IPS-18c (cell line): ENCODE measurements at regions not wholly inside any gene's neighbourhood (a gene's known extent, or its start where the extent isn't known, plus 50 kb on each side); places are given as distances from the start of the nearest gene placed in this dataset.
"Not testable (repeated sequence)": the region's sequence is repeated elsewhere in the genome, so short reads cannot be mapped to it uniquely, and the experiment has no call there.

ENCODE experiments used
- H3K4me3 ChIP-seq: 2 replicates; pipeline ENCODE4 v1.7.0; 2013; ENCODE audit warnings: low read depth, mild to moderate bottlenecking, low read length, moderate library complexity; ENCODE audit not compliant: insufficient read depth
- H3K9me3 ChIP-seq: one replicate; pipeline ENCODE4 v1.6.1; 2013; ENCODE audit warnings: mild to moderate bottlenecking, low read length, moderate library complexity; ENCODE audit not compliant: control insufficient read depth, insufficient read depth

- Histone ChIP-seq H3K4me3 (no peak overlapping the region), H3K9me3 (no peaks in the 10 kb centered on the region)
Observed at GRCh38 chr7:132035517-132036362, 479.3 kb upstream of the PODXL start.

DNA sequence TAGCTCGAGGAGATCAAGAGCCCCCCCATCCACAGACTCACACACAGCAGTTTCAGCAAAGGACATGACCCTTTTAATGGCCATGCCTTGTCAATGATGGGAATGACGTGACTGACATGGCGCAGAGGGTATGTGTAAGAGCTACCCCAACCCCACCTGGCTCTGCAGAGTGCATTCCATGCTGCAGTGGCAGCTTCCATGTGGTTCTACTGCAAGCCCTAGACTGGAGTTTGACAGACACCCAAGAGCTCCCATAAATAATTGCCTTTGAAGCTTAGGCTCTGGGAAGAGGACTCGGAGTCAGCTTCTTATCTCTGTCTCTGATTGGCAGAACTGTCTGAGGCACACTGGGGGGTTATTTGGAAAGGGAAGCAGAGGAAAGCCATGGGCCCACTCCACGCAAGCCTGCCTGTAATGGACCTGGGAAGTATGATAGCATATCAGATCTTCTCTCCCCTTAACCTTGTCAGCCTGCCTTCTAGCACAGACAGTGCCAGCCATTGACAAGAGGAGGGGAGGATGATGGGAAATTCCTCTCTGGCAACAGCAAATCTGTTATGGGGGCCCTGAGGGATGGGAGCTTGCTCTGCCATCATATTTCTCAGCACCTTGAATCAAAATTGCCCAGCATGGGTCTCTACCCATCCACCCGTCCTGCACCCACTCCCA lies 478.5 kb upstream of the PODXL start:
- Histone ChIP-seq H3K4me3 (no peak overlapping the region), H3K9me3 (no peaks in the 10 kb centered on the region)

DNA sequence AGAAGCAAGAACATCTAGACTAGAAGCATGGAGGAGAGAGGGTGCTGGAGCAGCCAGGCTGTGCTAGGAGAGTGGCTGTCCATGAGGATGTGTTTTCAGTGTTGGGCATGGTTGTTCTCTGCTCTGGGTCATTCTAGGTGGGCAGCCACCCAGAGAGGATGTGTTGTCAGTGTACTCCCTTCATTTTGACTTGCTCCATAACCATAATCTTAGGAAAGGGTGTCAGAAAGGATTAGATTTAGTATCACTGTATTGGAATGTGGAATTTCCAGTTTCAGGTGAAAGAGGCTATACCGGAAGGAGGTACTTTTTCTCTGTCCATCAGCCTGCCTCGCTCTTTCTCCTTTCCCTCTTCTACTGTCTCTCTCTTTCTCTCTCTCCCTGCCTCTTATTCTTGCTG lies 474.5 kb upstream of the PODXL start:
- H3K9me3 ChIP-seq = peaks cover 4% of the 10 kb centered on the region
- H3K4me3 ChIP-seq = no peak overlapping the region

DNA sequence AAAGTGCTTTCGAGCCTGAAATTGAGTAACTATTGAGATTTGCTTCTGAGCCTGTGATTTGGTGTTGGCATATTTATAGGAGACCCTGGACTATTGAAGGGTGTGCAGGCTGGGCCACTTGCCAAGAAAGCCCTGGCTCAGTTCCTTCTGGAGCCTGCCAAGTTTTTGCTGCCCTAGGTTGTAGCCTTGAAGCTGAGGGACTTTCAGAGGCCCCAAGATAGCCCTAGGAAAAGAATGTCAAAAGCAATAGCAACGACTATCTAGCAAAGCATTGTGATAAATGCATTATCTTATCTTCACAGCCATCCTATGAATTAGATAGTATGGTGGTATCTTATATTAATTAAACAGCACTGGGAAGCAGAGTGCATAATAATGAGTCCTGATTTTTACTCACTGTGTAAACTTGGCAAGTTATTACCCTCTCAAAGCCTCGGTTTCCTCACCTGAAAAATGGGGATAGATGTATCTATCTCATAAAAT lies 473.7 kb upstream of the PODXL start:
- Histone ChIP-seq H3K4me3 (no peak overlapping the region), H3K9me3 (peaks cover 4% of the 10 kb centered on the region)

DNA sequence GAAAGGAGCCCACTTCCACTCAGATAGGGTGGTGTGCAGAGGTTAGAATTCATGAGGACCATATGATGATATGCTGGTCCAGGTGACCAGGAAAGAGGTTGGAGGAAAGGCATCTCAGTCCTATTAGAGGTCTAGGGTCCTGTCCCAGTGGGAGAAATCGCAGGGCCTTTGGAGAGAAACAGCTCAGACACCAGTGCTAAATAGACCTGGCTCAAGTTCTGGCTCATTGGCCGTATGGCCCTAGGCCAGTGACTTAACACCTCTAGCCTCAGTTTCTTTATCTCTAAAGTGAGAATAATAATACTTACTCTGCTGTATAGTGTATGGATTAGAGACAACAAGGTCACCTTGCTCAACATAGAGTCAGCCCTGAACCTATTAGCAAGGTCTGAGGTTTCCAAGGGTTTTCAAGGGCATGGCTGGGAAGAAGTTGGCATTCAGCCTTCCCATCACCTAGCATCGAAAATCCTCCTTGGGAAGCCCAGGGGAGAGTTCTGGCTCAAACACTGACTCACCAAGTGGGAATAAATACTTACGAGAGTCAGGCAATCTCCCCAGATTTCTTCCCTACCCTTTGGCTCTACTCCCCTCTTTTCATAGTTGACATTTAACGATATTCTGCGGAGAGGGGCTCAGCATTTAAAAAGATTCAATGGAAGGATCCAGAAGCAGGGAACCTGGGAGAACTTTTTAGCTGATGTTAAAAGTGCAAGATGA lies 473.1 kb upstream of the PODXL start:
- peaks cover 4% of the 10 kb centered on the region for H3K9me3 ChIP-seq
- no peak overlapping the region for H3K4me3 ChIP-seq

- H3K4me3 ChIP-seq = no peak overlapping the region
- peaks cover 4% of the 10 kb centered on the region for H3K9me3 ChIP-seq
Observed at GRCh38 chr7:132028144-132028920, 471.9 kb upstream of the PODXL start.

- no peak overlapping the region for H3K4me3 ChIP-seq
- H3K9me3 ChIP-seq = peaks cover 4% of the 10 kb centered on the region
Observed at GRCh38 chr7:132024290-132024689, 467.9 kb upstream of the PODXL start.

- H3K9me3 ChIP-seq = peaks cover 4% of the 10 kb centered on the region
- H3K4me3 ChIP-seq = no peak overlapping the region
Observed at GRCh38 chr7:132023466-132023865, 467.0 kb upstream of the PODXL start.

DNA sequence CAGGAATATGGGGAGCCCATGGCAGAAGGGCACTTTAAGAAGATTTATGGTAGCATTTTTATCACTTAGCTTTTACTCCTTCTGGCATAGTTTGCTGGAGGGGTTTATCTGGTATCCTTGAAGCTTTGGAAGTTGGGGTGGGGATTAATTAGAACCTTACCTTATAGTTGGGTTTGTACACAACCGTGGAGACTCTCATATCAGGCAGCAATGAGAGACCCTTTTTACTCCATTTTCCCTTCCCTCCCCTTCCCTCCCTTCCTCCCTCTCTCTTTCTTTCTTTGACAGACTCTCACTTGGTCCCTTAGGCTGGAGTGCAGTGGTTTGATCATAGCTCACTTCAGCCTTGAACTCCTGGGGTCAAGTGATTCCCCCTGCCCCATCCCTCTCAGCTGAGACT lies 465.8 kb upstream of the PODXL start:
- H3K9me3 ChIP-seq = peaks cover 4% of the 10 kb centered on the region

DNA sequence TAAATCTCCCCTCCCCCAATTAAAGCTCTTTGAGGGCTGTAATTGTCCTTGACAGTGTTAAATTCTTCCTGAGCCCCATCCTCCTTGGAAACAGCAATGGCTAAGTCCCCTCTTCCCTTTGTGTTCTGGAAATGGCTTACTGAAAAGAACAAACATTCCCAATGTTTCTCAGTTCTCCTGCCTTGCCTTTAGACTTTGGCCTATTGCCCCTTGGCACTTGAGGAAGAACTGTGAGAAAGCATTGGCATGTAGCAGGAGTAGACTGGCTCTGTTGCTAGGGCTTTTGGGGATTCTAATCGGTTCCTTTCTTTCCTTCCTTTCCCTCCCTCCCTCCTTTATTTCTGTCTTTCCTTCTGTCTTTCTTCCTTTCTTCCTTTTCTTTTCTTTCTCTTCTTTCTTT lies 463.3 kb upstream of the PODXL start:
- Histone ChIP-seq H3K9me3 (no peaks in the 10 kb centered on the region), H3K4me3 (no peak overlapping the region)

More for the DNA sequence above, 465.8 kb upstream of the PODXL start:
- H3K4me3 ChIP-seq = no peak overlapping the region

- H3K4me3 ChIP-seq = no peak overlapping the region
- peaks cover 2% of the 10 kb centered on the region for H3K9me3 ChIP-seq
Observed at GRCh38 chr7:132009778-132010177, 453.4 kb upstream of the PODXL start.

DNA sequence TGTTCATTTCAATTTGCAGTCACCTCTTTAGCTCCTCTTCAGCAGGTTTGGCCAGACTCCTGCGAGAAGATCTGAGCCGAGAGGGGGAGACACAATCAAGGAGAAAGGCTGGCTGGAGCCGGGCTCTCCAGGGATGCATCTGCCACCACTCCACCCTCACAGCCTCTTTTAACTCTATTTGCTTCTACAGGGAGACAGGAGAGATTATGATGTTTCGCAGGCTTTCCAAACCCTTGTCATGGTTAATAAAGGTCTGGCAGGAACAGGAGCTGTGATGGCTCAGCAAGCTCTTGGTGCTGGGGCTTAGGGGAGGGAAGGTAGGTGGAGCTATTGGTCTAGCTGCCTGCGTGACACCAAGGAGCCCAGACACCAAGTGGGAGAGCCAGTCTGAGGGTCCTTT lies 448.1 kb upstream of the PODXL start:
- Histone ChIP-seq H3K4me3 (no peak overlapping the region), H3K9me3 (no peaks in the 10 kb centered on the region)

DNA sequence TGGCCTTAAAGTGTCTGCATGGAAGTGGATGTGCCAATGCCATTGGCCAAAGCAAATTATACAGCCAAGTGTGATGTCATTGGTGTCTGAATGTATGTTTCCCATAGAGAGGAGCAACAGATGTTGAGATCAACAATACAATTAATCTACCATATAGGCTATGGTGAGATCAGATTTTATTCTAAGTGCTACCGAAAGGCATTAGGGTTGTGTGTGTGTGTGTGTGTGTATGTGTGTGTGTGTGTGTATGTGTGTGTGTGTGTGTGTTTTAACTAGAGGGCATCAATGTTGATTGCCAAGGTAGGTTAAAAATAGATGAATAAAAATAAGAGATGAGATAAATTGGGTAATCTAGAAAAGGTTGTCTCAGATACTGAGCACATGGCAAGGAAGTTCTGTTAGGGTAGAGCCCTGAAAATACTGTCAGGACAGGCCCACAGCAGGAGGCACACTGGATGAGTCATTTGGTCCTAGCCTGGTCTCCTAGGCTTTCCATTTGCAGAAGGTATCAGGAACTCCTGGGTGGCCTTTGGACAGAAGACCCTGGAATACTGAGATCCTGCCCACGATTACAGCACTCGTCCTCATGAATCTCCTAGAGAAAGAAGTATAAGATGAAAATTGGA lies 446.0 kb upstream of the PODXL start:
- no peaks in the 10 kb centered on the region for H3K9me3 ChIP-seq
- no peak overlapping the region for H3K4me3 ChIP-seq

GRCh38 chr7:132001146-132001545 lies 444.7 kb upstream of the PODXL start:
- H3K4me3 ChIP-seq = no peak overlapping the region

GRCh38 chr7:131999193-131999592 lies 442.8 kb upstream of the PODXL start:
- Histone ChIP-seq H3K4me3 (no peak overlapping the region), H3K9me3 (no peaks in the 10 kb centered on the region)

More at GRCh38 chr7:132001146-132001545, 444.7 kb upstream of the PODXL start:
- no peaks in the 10 kb centered on the region for H3K9me3 ChIP-seq

DNA sequence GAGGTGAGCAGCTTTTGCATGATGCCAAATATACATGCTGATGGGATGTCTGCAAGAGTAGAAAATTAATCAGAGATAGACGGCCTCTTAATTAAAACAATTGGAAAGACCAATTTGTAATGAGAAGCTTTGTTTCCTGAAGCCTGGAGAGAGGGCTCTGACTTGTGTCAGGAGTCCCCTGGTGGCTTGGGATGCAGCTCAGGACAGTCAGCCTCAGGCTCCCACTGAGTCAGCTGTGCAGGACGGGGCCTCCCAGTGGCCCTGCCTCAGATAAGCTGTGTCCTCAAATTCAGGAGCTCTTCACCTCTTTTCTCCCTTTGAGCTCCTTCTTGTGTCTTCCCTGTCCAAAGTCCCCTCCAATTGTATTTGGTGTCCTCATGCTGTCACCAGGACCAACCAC lies 438.9 kb upstream of the PODXL start:
- H3K4me3 ChIP-seq = no peak overlapping the region
- H3K9me3 ChIP-seq = no peaks in the 10 kb centered on the region

DNA sequence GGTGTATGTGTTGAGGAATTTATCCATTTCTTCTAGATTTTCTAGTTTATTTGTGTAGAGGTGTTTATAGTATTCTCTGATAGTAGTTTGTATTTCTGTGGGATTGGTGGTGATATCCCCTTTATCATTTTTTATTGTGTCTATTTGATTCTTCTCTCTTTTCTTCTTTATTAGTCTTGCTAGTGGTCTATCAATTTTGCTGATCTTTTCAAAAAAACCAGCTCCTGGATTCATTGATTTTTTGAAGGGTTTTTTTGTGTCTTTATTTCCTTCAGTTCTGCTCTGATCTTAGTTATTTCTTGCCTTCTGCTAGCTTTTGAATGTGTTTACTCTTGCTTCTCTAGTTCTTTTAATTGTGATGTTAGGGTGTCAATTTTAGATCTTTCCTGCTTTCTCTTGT lies 424.6 kb upstream of the PODXL start:
- not testable (repeated sequence) for H3K9me3 ChIP-seq, H3K4me3 ChIP-seq
